SK-N-SH treated with all-trans-retinoic acid at 6 μM for 48 hours (cell line): ENCODE measurements at regions not wholly inside any gene's neighbourhood (a gene's known extent, or its start where the extent isn't known, plus 50 kb on each side); places are given as distances from the start of the nearest gene placed in this dataset.

ENCODE experiments used
- ATAC-seq: fragments of 200-7000 bp; cut with Tn5 transposase; 3 replicates; pipeline ENCODE4 v1.9.1; 2020; ENCODE audit warnings: mild to moderate bottlenecking, moderate library complexity
- ARNTL ChIP-seq: fragments of 450-650 bp; formaldehyde crosslinking; IDR thresholded peaks from 2 replicates; pipeline ENCODE4 v1.5.0; 2020; ENCODE audit warnings: low read depth, mild to moderate bottlenecking, moderate library complexity, borderline replicate concordance
- ESRRG ChIP-seq: fragments of 250-450 bp; sonication (Bioruptor Pico); IDR thresholded peaks from 2 replicates; pipeline ENCODE4 v1.6.1; 2021; ENCODE audit warnings: mild to moderate bottlenecking
- GLIS3 ChIP-seq: fragments of 250-450 bp; sonication (Bioruptor Pico); IDR thresholded peaks from 2 replicates; pipeline ENCODE4 v1.5.0; 2020; ENCODE audit warnings: mild to moderate bottlenecking, moderate library complexity
- ISL1 ChIP-seq: fragments of 250-450 bp; sonication (Bioruptor Pico); IDR thresholded peaks from 2 replicates; pipeline ENCODE4 v2.1.2; 2022; ENCODE audit warnings: mild to moderate bottlenecking, moderate library complexity
- PATZ1 ChIP-seq: fragments of 250-450 bp; sonication (Bioruptor Pico); IDR thresholded peaks from 2 replicates; pipeline ENCODE4 v1.8.0; 2020; ENCODE audit warnings: mild to moderate bottlenecking, moderate library complexity, borderline replicate concordance
- POU6F1 ChIP-seq: fragments of 250-450 bp; sonication (Bioruptor Pico); IDR thresholded peaks from 2 replicates; pipeline ENCODE4 v1.8.0; 2021; ENCODE audit warnings: low read depth, mild to moderate bottlenecking, moderate library complexity, borderline replicate concordance
- PPARA ChIP-seq: fragments of 250-450 bp; sonication (Bioruptor Pico); IDR thresholded peaks from 2 replicates; pipeline ENCODE4 v1.5.0; 2020; ENCODE audit warnings: mild to moderate bottlenecking, borderline replicate concordance
- SNAI2 ChIP-seq: fragments of 250-450 bp; sonication (Bioruptor Pico); IDR thresholded peaks from 2 replicates; pipeline ENCODE4 v1.5.0; 2020; ENCODE audit warnings: mild to moderate bottlenecking, moderate library complexity
- TSHZ2 ChIP-seq: fragments of 250-450 bp; sonication (Bioruptor Pico); IDR thresholded peaks from 2 replicates; pipeline ENCODE4 v1.5.0; 2020; ENCODE audit warnings: mild to moderate bottlenecking, moderate library complexity
- ZC3H10 ChIP-seq: fragments of 250-450 bp; sonication (Bioruptor Pico); IDR thresholded peaks from 2 replicates; pipeline ENCODE4 v1.5.1; 2021; ENCODE audit warnings: mild to moderate bottlenecking, moderate library complexity
- ZFP30 ChIP-seq: fragments of 450-650 bp; formaldehyde crosslinking; IDR thresholded peaks from 2 replicates; pipeline ENCODE4 v1.5.0; 2022; ENCODE audit warnings: mild to moderate bottlenecking, moderate library complexity
- ZNF565 ChIP-seq: fragments of 450-650 bp; formaldehyde crosslinking; conservative IDR thresholded peaks from 2 replicates; pipeline ENCODE4 v1.5.0; 2020; ENCODE audit warnings: low read depth, mild to moderate bottlenecking, moderate library complexity
- ZNF70 ChIP-seq: fragments of 450-650 bp; formaldehyde crosslinking; IDR thresholded peaks from 2 replicates; pipeline ENCODE4 v1.5.0; 2020; ENCODE audit warnings: mild to moderate bottlenecking, moderate library complexity
- ZNF8 ChIP-seq: fragments of 450-650 bp; formaldehyde crosslinking; IDR thresholded peaks from 2 replicates; pipeline ENCODE4 v1.5.0; 2020; ENCODE audit warnings: mild to moderate bottlenecking, moderate library complexity
- TF ChIP-seq, protein P1 (sequence below): fragments of 250-450 bp; sonication (Bioruptor Pico); IDR thresholded peaks from 2 replicates; pipeline ENCODE4 v1.5.1; 2020; ENCODE audit warnings: low read depth, mild to moderate bottlenecking, moderate library complexity

GRCh38 chr14:82565825-82566224 is 1032.2 kb upstream of the SEL1L start (continued):
- no peak for TF ChIP-seq POU6F1
- no peak for TF ChIP-seq SNAI2 (CRISPR knock-in tag)
- TF ChIP-seq ZC3H10 (CRISPR knock-in tag) = no peak
- no peak for TF ChIP-seq ESRRG (CRISPR knock-in tag)
- no peak for TF ChIP-seq ZFP30 (CRISPR knock-in tag)

DNA sequence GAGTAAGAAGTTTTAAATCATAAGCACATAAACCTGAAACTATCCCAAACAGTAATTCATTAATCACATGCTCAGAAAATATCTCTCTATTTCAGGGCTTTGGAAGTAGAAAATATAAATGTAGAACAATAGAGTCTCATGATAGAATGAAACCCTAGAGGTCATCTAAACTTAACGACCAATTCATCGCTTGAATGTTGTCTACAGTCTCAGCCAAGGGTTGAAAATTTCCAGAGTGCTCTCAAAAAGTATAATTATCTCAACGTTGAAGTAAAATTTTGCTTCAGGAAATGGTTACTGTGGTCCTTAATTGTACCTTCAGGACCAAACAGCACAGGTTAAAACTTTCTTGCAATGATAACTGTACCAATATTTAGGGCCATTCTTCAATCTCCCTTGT is 1053.6 kb upstream of the SEL1L start:
- no peak for ATAC-seq
- no peak for TF ChIP-seq GLIS3 (CRISPR knock-in tag)
- no peak for TF ChIP-seq TSHZ2 (CRISPR knock-in tag)
- TF ChIP-seq ZNF70 = no peak
- TF ChIP-seq ZNF8 (CRISPR knock-in tag) = no peak
- no peak for TF ChIP-seq ZC3H10 (CRISPR knock-in tag)
- TF ChIP-seq, protein P1, sequence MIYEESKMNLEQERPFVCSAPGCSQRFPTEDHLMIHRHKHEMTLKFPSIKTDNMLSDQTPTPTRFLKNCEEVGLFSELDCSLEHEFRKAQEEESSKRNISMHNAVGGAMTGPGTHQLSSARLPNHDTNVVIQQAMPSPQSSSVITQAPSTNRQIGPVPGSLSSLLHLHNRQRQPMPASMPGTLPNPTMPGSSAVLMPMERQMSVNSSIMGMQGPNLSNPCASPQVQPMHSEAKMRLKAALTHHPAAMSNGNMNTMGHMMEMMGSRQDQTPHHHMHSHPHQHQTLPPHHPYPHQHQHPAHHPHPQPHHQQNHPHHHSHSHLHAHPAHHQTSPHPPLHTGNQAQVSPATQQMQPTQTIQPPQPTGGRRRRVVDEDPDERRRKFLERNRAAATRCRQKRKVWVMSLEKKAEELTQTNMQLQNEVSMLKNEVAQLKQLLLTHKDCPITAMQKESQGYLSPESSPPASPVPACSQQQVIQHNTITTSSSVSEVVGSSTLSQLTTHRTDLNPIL (CRISPR knock-in tag) = no peak
- TF ChIP-seq PATZ1 (CRISPR knock-in tag) = no peak

GRCh38 chr14:82595466-82595865 is 1061.8 kb upstream of the SEL1L start:
- no peak for ATAC-seq
- TF ChIP-seq GLIS3 (CRISPR knock-in tag) = no peak
- no peak for TF ChIP-seq ESRRG (CRISPR knock-in tag)
- TF ChIP-seq PATZ1 (CRISPR knock-in tag) = no peak
- no peak for TF ChIP-seq POU6F1
- TF ChIP-seq, protein P1 (CRISPR knock-in tag) = no peak
- no peak for TF ChIP-seq ARNTL (CRISPR knock-in tag)
- TF ChIP-seq, all 23 proteins: peak for 0

- TF ChIP-seq ARNTL (CRISPR knock-in tag) (no peak), ZNF565 (CRISPR knock-in tag) (no peak), GLIS3 (CRISPR knock-in tag) (no peak), PPARA (CRISPR knock-in tag) (no peak), ZFP30 (CRISPR knock-in tag) (no peak), ISL1 (CRISPR knock-in tag) (no peak)
- TF ChIP-seq, all 23 proteins: peak for 0
- no peak for ATAC-seq
These were observed 1069.1 kb upstream of the SEL1L start for GRCh38 chr14:82602794-82603193.
